NB4 (cell line): ENCODE measurements at regions not wholly inside any gene's neighbourhood (a gene's known extent, or its start where the extent isn't known, plus 50 kb on each side); places are given as distances from the start of the nearest gene placed in this dataset.

Source experiments
- MYC ChIP-seq: IDR thresholded peaks from 2 replicates; pipeline ENCODE4 v1.6.1; 2011; ENCODE audit warnings: low read depth, low read length
- POLR2A ChIP-seq: IDR thresholded peaks from 2 replicates; pipeline ENCODE4 v1.6.1; 2011; ENCODE audit warnings: mild to moderate bottlenecking; ENCODE audit not compliant: insufficient read length; ENCODE audit errors: extremely low read depth
- TF ChIP-seq, protein P1 (sequence below): IDR thresholded peaks from one replicate; pipeline ENCODE4 v1.5.1; 2012; ENCODE audit warnings: low read depth, low read length

DNA sequence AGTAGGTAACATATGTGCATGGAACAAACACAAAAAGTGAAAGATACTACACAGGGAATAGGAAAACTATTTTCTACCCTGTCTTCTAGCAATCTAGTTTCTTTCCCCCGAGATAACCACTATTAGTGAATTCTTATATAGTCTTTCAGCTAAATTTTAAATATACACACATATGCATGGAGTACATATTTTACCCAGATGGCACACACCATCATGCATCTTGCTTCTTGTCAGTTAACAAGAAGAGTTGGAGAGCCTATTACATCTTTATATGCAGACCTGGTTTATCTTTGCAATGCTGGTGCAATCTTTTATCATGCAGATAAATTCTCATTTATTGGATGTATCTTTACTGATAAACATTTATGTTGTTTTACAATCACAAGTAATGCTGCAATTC, 100.4 kb downstream of the OTOR start:
- TF ChIP-seq, protein P1, sequence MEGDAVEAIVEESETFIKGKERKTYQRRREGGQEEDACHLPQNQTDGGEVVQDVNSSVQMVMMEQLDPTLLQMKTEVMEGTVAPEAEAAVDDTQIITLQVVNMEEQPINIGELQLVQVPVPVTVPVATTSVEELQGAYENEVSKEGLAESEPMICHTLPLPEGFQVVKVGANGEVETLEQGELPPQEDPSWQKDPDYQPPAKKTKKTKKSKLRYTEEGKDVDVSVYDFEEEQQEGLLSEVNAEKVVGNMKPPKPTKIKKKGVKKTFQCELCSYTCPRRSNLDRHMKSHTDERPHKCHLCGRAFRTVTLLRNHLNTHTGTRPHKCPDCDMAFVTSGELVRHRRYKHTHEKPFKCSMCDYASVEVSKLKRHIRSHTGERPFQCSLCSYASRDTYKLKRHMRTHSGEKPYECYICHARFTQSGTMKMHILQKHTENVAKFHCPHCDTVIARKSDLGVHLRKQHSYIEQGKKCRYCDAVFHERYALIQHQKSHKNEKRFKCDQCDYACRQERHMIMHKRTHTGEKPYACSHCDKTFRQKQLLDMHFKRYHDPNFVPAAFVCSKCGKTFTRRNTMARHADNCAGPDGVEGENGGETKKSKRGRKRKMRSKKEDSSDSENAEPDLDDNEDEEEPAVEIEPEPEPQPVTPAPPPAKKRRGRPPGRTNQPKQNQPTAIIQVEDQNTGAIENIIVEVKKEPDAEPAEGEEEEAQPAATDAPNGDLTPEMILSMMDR, result no peak
- no peak for TF ChIP-seq POLR2A
- no peak for TF ChIP-seq MYC
